Activated B cell treated with CpG ODN at 0.5 μM for 24 hours (primary cell): ENCODE measurements at regions not wholly inside any gene's neighbourhood (a gene's known extent, or its start where the extent isn't known, plus 50 kb on each side); places are given as distances from the start of the nearest gene placed in this dataset.

Experiments
- ATAC-seq: fragments of 200-7000 bp; cut with Tn5 transposase; one replicate; pipeline ENCODE4 v1.10.0; 2021; ENCODE audit warnings: low read depth, mild to moderate bottlenecking, moderate library complexity
- CTCF ChIA-PET: fragments of 350-600 bp; sonication (Branson Sonifier 250); formaldehyde crosslinking; loops from one replicate; lab custom pipeline; 2021; ENCODE audit warnings: antibody characterized with exemption; lab: Charles Lee
- POLR2A ChIA-PET: fragments of 350-600 bp; sonication (Branson Sonifier 250); formaldehyde crosslinking; loops from one replicate; lab custom pipeline; 2021; ENCODE audit warnings: antibody characterized with exemption; lab: Charles Lee
- DNase-seq: peaks from one replicate; pipeline ENCODE4 v3.0.0; 2022
- H3K27ac Mint-ChIP-seq: one replicate; pipeline ENCODE4 v1.8.0; 2020; ENCODE audit warnings: mixed read lengths
- H3K27me3 Mint-ChIP-seq: one replicate; pipeline ENCODE4 v1.8.0; 2021; ENCODE audit warnings: mixed read lengths
- H3K36me3 Mint-ChIP-seq: one replicate; pipeline ENCODE4 v1.8.0; 2021; ENCODE audit warnings: low read depth, mixed read lengths
- H3K4me1 Mint-ChIP-seq: one replicate; pipeline ENCODE4 v1.8.0; 2021; ENCODE audit warnings: mixed read lengths
- H3K4me3 Mint-ChIP-seq: one replicate; pipeline ENCODE4 v1.8.0; 2020; ENCODE audit warnings: mild to moderate bottlenecking, mixed read lengths
- H3K9me3 Mint-ChIP-seq: one replicate; pipeline ENCODE4 v1.8.0; 2020; ENCODE audit warnings: mixed read lengths
- intact Hi-C: fragments of 100-400 bp; cut with micrococcal nuclease; formaldehyde crosslinking; loops from one replicate; pipeline ENCODE4 v1.15.1; 2024
- TF ChIP-seq, protein P1 (sequence below): fragments of 200-600 bp; IDR thresholded peaks from one replicate; pipeline ENCODE4 v1.8.0; 2022; ENCODE audit warnings: antibody characterized with exemption, mild to moderate bottlenecking

DNA sequence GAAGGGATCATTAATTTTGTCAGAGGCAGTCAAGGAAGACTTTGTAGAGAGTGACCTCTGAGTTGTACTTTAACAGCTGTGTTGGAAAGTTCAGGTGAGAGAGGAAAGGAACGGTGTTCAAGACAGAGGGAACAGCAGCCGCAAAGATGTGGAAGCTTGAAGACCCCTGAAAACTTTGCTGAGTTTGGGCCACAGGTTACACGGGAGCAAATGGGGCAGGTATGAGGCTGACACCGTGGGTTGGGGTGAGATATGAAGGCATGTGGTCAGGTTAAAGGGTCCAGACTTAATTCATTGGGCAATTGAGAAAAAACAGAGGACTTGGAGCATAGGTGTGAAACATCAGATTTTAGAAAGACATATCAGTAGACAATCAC, 72.0 kb upstream of the SERP2 start:
- Mint-ChIP-seq H3K9me3 (no peaks in the 10 kb centered on the region), H3K4me1 (peaks cover 7% of the 10 kb centered on the region), H3K27me3 (peaks cover 14% of the 10 kb centered on the region), H3K4me3 (no peak overlapping the region), H3K27ac (no peak overlapping the region), H3K36me3 (no peaks in the 10 kb centered on the region)
- ATAC-seq: no peak
- intact Hi-C loops: no loop called here
- CTCF ChIA-PET: no interaction called here
- POLR2A ChIA-PET: no interaction called here
- no peak for DNase-seq
- TF ChIP-seq, protein P1, sequence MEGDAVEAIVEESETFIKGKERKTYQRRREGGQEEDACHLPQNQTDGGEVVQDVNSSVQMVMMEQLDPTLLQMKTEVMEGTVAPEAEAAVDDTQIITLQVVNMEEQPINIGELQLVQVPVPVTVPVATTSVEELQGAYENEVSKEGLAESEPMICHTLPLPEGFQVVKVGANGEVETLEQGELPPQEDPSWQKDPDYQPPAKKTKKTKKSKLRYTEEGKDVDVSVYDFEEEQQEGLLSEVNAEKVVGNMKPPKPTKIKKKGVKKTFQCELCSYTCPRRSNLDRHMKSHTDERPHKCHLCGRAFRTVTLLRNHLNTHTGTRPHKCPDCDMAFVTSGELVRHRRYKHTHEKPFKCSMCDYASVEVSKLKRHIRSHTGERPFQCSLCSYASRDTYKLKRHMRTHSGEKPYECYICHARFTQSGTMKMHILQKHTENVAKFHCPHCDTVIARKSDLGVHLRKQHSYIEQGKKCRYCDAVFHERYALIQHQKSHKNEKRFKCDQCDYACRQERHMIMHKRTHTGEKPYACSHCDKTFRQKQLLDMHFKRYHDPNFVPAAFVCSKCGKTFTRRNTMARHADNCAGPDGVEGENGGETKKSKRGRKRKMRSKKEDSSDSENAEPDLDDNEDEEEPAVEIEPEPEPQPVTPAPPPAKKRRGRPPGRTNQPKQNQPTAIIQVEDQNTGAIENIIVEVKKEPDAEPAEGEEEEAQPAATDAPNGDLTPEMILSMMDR: no peak

DNA sequence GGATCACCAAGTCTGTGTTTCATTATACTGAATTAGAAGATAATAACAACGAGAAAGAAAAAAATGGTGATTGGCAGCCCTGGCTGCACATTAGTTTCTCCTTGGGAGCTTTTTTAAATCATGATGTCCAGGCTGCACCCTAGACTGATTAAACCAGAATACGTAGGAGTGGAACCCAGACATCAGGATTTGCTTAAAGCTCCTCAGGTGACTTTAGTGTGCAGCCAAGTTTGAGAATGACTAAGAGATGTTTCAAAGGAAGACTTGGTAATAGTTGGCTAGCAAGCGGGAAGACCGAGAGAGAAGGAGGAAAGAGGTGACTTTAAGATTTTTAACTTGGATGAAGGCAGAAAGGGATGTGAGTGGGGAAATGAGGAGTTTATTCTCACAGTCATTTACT, 71.4 kb upstream of the SERP2 start:
- Mint-ChIP-seq H3K4me3 (no peak overlapping the region), H3K36me3 (no peaks in the 10 kb centered on the region)

DNA sequence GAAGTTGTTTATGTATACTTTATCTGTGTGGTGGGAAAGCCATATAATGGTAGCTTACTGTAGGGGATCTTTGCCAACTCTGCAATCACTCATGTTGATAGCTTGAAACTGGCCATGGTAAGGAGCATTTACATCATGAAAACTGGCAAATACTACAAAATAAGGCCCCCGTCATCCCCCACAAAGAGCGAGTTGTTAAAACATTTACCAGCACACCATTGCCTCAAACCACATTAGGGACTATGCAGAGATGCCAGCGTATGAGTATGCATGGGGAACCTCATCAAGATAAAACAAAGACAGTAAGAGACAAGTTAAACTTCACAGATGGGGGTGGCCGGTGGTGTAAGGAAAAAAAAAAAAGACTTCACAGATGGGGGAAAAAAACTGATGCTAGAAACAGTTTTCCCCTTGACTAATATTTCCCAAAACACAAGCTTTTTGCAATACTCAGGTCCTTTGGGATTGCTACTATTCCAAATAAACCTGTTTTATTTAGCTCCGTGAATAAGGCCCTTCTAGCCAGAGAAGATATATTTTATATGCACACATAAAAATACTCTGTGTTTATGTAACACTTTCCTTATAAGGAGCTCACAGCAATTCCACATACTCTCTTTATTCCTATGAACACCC, 70.6 kb upstream of the SERP2 start:
- no peak for ATAC-seq
- Mint-ChIP-seq H3K4me3 (no peak overlapping the region), H3K4me1 (peaks cover 7% of the 10 kb centered on the region), H3K27ac (no peak overlapping the region), H3K9me3 (no peaks in the 10 kb centered on the region), H3K36me3 (no peaks in the 10 kb centered on the region), H3K27me3 (peaks cover 9% of the 10 kb centered on the region)
- intact Hi-C loops: no loop called here
- no peak for DNase-seq
- ChIA-PET POLR2A (interaction anchor here (0.6 to 0.9 kb wide), 2 partner anchors 24 to 132 kb away, joined by 3 to 8 read pairs; no protein-coding TSS in a partner anchor), CTCF (no interaction called here)
- TF ChIP-seq, protein P1: no peak

More for the DNA sequence above, 71.4 kb upstream of the SERP2 start:
- Mint-ChIP-seq H3K9me3 (no peaks in the 10 kb centered on the region), H3K27me3 (peaks cover 9% of the 10 kb centered on the region), H3K27ac (no peak overlapping the region), H3K4me1 (peaks cover 7% of the 10 kb centered on the region)
- TF ChIP-seq, protein P1: no peak
- intact Hi-C loops: no loop called here
- DNase-seq (no peak), ATAC-seq (no peak)
- CTCF ChIA-PET: no interaction called here
- POLR2A ChIA-PET: no interaction called here

DNA sequence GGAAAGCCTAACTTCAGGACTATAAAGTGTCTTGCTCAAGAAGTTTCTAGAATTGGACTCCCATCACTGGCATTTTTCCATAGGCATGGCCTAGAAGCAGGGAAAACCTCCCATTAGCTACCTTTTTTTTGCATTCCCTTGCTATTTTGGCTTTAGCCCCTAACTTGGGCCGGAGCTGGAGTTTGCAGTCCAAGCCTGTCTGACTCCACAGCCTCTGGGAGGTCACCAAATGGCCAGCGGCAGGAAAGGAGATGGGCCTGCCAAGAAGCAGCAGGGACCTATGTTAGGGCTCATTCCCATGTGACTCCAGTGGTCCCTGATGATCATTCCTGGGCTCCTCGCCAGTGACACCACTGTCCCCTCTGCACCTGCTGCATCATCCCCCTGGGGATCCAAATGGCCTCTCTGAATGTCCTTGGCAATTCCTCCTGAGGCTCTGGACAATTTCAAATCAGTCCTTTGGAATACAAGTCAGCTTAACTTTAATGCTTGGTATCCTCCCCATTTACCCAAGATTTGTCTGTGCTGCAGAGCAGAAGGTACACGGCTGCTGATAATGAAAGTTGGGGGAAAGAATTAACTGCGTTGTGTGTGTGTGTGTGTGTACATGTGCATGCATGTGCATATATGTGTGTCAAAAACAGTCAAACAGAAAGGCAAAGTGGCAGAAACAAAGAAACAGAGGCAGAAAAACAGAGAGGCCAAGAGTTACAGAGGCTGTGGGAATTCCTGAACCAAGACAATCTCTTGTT, 69.8 kb upstream of the SERP2 start:
- peaks cover 9% of the 10 kb centered on the region for H3K27me3 Mint-ChIP-seq
- ChIA-PET CTCF (no interaction called here), POLR2A (interaction anchor here (0.9 kb wide), 1 partner anchor 25 kb away, joined by 3 read pairs; no protein-coding TSS in a partner anchor)
- TF ChIP-seq, protein P1: no peak
- peaks cover 7% of the 10 kb centered on the region for H3K4me1 Mint-ChIP-seq
- intact Hi-C loops: no loop called here
- H3K27ac Mint-ChIP-seq: no peak overlapping the region
- DNase-seq (no peak), ATAC-seq (no peak)
- H3K9me3 Mint-ChIP-seq: no peaks in the 10 kb centered on the region
- H3K36me3 Mint-ChIP-seq: no peaks in the 10 kb centered on the region
- H3K4me3 Mint-ChIP-seq: no peak overlapping the region

DNA sequence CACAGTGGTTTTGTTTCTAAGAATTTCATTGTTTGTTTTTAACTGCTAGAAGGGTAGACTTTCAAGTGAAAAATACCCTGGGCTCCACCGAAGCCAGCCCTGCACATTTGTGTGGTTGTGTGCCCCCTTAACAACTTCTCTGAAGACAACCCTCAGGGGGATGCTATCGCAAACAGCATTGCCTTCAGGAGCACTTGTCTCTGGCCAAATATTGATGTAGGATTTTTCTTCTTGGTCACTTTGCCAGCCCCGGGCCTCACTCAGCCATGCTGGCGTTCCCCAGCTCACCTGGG, 69.2 kb upstream of the SERP2 start:
- Mint-ChIP-seq H3K27me3 (peaks cover 9% of the 10 kb centered on the region), H3K36me3 (no peaks in the 10 kb centered on the region), H3K9me3 (no peaks in the 10 kb centered on the region), H3K27ac (no peak overlapping the region), H3K4me3 (no peak overlapping the region), H3K4me1 (peaks cover 7% of the 10 kb centered on the region)
- ChIA-PET CTCF (no interaction called here), POLR2A (no interaction called here)
- no peak for ATAC-seq
- TF ChIP-seq, protein P1: no peak
- intact Hi-C loops: no loop called here
- no peak for DNase-seq
